ENCODE measurements at regions not wholly inside any gene's neighbourhood (a gene's known extent, or its start where the extent isn't known, plus 50 kb on each side); places are given as distances from the start of the nearest gene placed in this dataset.

DNA sequence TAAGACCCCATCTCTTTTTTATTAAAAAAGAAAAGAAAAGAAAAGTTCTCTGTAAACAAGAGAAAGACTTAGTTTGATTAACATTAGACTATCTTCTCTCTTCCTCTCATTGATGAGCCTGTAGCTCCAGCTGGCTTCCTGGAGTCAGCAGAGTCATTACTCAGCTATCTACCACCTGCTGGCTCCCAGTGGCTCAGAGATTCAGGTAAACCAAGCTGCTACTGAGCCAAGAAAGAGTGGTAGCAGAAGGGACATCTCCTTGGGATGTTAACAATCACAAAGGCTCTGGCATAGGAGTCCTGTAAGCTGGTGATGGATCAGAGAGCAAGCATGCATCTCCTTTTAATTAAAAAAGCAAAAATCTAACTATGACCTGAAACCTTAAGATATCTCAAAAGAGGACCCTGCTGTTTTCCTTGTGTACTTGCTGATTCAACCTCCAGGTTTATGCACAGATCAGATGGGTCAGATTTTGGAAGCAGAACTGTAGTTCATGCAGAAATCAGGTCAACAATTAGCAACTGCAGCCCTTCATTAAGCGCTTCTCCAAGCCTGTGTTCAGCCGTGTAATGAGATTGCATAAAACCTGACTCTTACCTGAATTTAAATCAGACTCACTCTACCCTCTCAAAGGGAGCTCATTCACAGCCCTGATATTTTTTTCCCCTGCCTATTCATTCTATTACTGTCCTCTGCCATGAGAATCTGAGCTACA, 225.8 kb downstream of the RNF152 start:
- Mint-ChIP-seq H3K4me1 (ENCODE audit: low read depth, unreplicated experiment) (peaks cover 6% of the 10 kb centered on the region), H3K36me3 (ENCODE audit: low read depth, unreplicated experiment) (no peaks in the 10 kb centered on the region), H3K9me3 (ENCODE audit: unreplicated experiment) (peaks cover 6% of the 10 kb centered on the region), H3K4me3 (ENCODE audit: unreplicated experiment) (no peak overlapping the region), H3K27me3 (ENCODE audit: low read depth, unreplicated experiment) (no peaks in the 10 kb centered on the region), H3K27ac (ENCODE audit: unreplicated experiment) (no peak overlapping the region)
- DNase-seq (ENCODE audit: low read depth), result no peak
- Histone ChIP-seq H2AFZ (ENCODE audit: low read depth, low read length) (no peak overlapping the region), H3K9ac (ENCODE audit: low read length) (no peak overlapping the region), H3K4me1 (ENCODE audit: insufficient read depth, low read length) (no peaks in the 10 kb centered on the region), H3K9me3 (ENCODE audit: insufficient read depth, low read depth, low read length) (no peaks in the 10 kb centered on the region), H3K4me3 (ENCODE audit: insufficient read depth, low read depth, low read length) (no peak overlapping the region), H3K79me2 (ENCODE audit: insufficient read depth, low read length) (no peaks in the 10 kb centered on the region), H3K27ac (ENCODE audit: low read depth, low read length) (no peak overlapping the region), H4K20me1 (ENCODE audit: insufficient read depth, low read length) (no peaks in the 10 kb centered on the region), H3K36me3 (ENCODE audit: insufficient read depth, low read length) (no peaks in the 10 kb centered on the region), H3K4me2 (ENCODE audit: low read length) (no peak overlapping the region), H3K27me3 (ENCODE audit: insufficient read depth, low read length) (peaks cover 7% of the 10 kb centered on the region)
- FAIRE-seq, result no peak
- no peak for TF ChIP-seq EZH2 (IDR thresholded peaks at IDR 0.05; ENCODE audit: insufficient read depth, low read length)
- TF ChIP-seq, protein P1, sequence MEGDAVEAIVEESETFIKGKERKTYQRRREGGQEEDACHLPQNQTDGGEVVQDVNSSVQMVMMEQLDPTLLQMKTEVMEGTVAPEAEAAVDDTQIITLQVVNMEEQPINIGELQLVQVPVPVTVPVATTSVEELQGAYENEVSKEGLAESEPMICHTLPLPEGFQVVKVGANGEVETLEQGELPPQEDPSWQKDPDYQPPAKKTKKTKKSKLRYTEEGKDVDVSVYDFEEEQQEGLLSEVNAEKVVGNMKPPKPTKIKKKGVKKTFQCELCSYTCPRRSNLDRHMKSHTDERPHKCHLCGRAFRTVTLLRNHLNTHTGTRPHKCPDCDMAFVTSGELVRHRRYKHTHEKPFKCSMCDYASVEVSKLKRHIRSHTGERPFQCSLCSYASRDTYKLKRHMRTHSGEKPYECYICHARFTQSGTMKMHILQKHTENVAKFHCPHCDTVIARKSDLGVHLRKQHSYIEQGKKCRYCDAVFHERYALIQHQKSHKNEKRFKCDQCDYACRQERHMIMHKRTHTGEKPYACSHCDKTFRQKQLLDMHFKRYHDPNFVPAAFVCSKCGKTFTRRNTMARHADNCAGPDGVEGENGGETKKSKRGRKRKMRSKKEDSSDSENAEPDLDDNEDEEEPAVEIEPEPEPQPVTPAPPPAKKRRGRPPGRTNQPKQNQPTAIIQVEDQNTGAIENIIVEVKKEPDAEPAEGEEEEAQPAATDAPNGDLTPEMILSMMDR (IDR thresholded peaks at IDR 0.05; ENCODE audit: insufficient read depth, low read depth, low read length), result no peak

GRCh38 chr18:61664419-61665084, 228.3 kb downstream of the RNF152 start:
- H3K79me2 ChIP-seq (ENCODE audit: insufficient read depth, low read length), result no peaks in the 10 kb centered on the region
- H3K9ac ChIP-seq (ENCODE audit: low read length), result no peak overlapping the region
- H2AFZ ChIP-seq (ENCODE audit: low read depth, low read length), result no peak overlapping the region
- FAIRE-seq, result no peak
- H3K4me2 ChIP-seq (ENCODE audit: low read length), result no peak overlapping the region
- H3K36me3 ChIP-seq (ENCODE audit: insufficient read depth, low read length), result no peaks in the 10 kb centered on the region
- Mint-ChIP-seq H3K9me3 (ENCODE audit: unreplicated experiment) (peaks cover 3% of the 10 kb centered on the region), H3K4me3 (ENCODE audit: unreplicated experiment) (no peak overlapping the region), H3K4me1 (ENCODE audit: low read depth, unreplicated experiment) (peaks cover 4% of the 10 kb centered on the region), H3K36me3 (ENCODE audit: low read depth, unreplicated experiment) (no peaks in the 10 kb centered on the region), H3K27me3 (ENCODE audit: low read depth, unreplicated experiment) (no peaks in the 10 kb centered on the region), H3K27ac (ENCODE audit: unreplicated experiment) (no peak overlapping the region)
- H3K27me3 ChIP-seq (ENCODE audit: insufficient read depth, low read length), result peaks cover 7% of the 10 kb centered on the region
- H3K4me3 ChIP-seq (ENCODE audit: insufficient read depth, low read depth, low read length), result no peak overlapping the region
- H3K4me1 ChIP-seq (ENCODE audit: insufficient read depth, low read length), result no peaks in the 10 kb centered on the region
- H4K20me1 ChIP-seq (ENCODE audit: insufficient read depth, low read length), result no peaks in the 10 kb centered on the region
- no peak for TF ChIP-seq EZH2 (IDR thresholded peaks at IDR 0.05; ENCODE audit: insufficient read depth, low read length)
- H3K9me3 ChIP-seq (ENCODE audit: insufficient read depth, low read depth, low read length), result no peaks in the 10 kb centered on the region
- no peak for DNase-seq (ENCODE audit: low read depth)
- H3K27ac ChIP-seq (ENCODE audit: low read depth, low read length), result no peak overlapping the region

GRCh38 chr18:61662726-61663125, 230.1 kb downstream of the RNF152 start:
- Mint-ChIP-seq H3K27me3 (ENCODE audit: low read depth, unreplicated experiment) (no peaks in the 10 kb centered on the region), H3K4me1 (ENCODE audit: low read depth, unreplicated experiment) (no peaks in the 10 kb centered on the region), H3K36me3 (ENCODE audit: low read depth, unreplicated experiment) (no peaks in the 10 kb centered on the region), H3K9me3 (ENCODE audit: unreplicated experiment) (peaks cover 6% of the 10 kb centered on the region), H3K27ac (ENCODE audit: unreplicated experiment) (no peak overlapping the region), H3K4me3 (ENCODE audit: unreplicated experiment) (no peak overlapping the region)
- H3K4me2 ChIP-seq (ENCODE audit: low read length), result no peak overlapping the region
- H4K20me1 ChIP-seq (ENCODE audit: insufficient read depth, low read length), result no peaks in the 10 kb centered on the region
- peaks cover 7% of the 10 kb centered on the region for H3K27me3 ChIP-seq (ENCODE audit: insufficient read depth, low read length)
- H3K27ac ChIP-seq (ENCODE audit: low read depth, low read length), result no peak overlapping the region
- no peak overlapping the region for H2AFZ ChIP-seq (ENCODE audit: low read depth, low read length)
- H3K9ac ChIP-seq (ENCODE audit: low read length), result no peak overlapping the region
- FAIRE-seq, result no peak
- no peaks in the 10 kb centered on the region for H3K9me3 ChIP-seq (ENCODE audit: insufficient read depth, low read depth, low read length)
- DNase-seq (ENCODE audit: low read depth), result no peak
- H3K79me2 ChIP-seq (ENCODE audit: insufficient read depth, low read length), result no peaks in the 10 kb centered on the region
- no peaks in the 10 kb centered on the region for H3K36me3 ChIP-seq (ENCODE audit: insufficient read depth, low read length)
- no peaks in the 10 kb centered on the region for H3K4me1 ChIP-seq (ENCODE audit: insufficient read depth, low read length)
- H3K4me3 ChIP-seq (ENCODE audit: insufficient read depth, low read depth, low read length), result no peak overlapping the region
- TF ChIP-seq, protein P1 (IDR thresholded peaks at IDR 0.05; ENCODE audit: insufficient read depth, low read depth, low read length), result no peak
- no peak for TF ChIP-seq EZH2 (IDR thresholded peaks at IDR 0.05; ENCODE audit: insufficient read depth, low read length)
